ENCODE measurements at regions not wholly inside any gene's neighbourhood (a gene's known extent, or its start where the extent isn't known, plus 50 kb on each side); places are given as distances from the start of the nearest gene placed in this dataset.

GRCh38 chr22:48262596-48263430 is 1500.4 kb downstream of the TBC1D22A start:
- no peaks in the 10 kb centered on the region for H3K36me3 Mint-ChIP-seq (ENCODE audit: insufficient read depth in 2 of 2)
- H3K4me3 Mint-ChIP-seq: no peak overlapping the region
- H3K4me1 Mint-ChIP-seq (ENCODE audit: low read depth): no peaks in the 10 kb centered on the region
- no peaks in the 10 kb centered on the region for H3K27me3 Mint-ChIP-seq (ENCODE audit: low read depth)
- no peak overlapping the region for H3K27ac Mint-ChIP-seq
- DNase-seq (no peak), ATAC-seq (replicated peaks in 1 of 2) (no peak)
- H3K9me3 Mint-ChIP-seq: no peaks in the 10 kb centered on the region

- Mint-ChIP-seq H3K36me3 (ENCODE audit: insufficient read depth in 2 of 2) (no peaks in the 10 kb centered on the region), H3K9me3 (no peaks in the 10 kb centered on the region), H3K4me3 (no peak overlapping the region), H3K4me1 (ENCODE audit: low read depth) (no peaks in the 10 kb centered on the region), H3K27me3 (ENCODE audit: low read depth) (no peaks in the 10 kb centered on the region), H3K27ac (no peak overlapping the region)
- ATAC-seq (replicated peaks in 1 of 2): no peak
- DNase-seq: no peak
These were observed 1499.3 kb downstream of the TBC1D22A start for GRCh38 chr22:48261706-48262105.

- H3K4me1 Mint-ChIP-seq (ENCODE audit: low read depth): no peaks in the 10 kb centered on the region
These were observed 1498.7 kb downstream of the TBC1D22A start for GRCh38 chr22:48261048-48261621.

GRCh38 chr22:48259991-48260670 is 1497.7 kb downstream of the TBC1D22A start:
- no peak for DNase-seq
- Mint-ChIP-seq H3K4me3 (no peak overlapping the region), H3K4me1 (ENCODE audit: low read depth) (no peaks in the 10 kb centered on the region), H3K36me3 (ENCODE audit: insufficient read depth in 2 of 2) (no peaks in the 10 kb centered on the region), H3K27me3 (ENCODE audit: low read depth) (no peaks in the 10 kb centered on the region), H3K27ac (no peak overlapping the region), H3K9me3 (no peaks in the 10 kb centered on the region)
- ATAC-seq (replicated peaks in 1 of 2): no peak

More at GRCh38 chr22:48261048-48261621, 1498.7 kb downstream of the TBC1D22A start:
- no peak overlapping the region for H3K27ac Mint-ChIP-seq
- no peaks in the 10 kb centered on the region for H3K9me3 Mint-ChIP-seq
- no peak overlapping the region for H3K4me3 Mint-ChIP-seq
- H3K36me3 Mint-ChIP-seq (ENCODE audit: insufficient read depth in 2 of 2): no peaks in the 10 kb centered on the region
- no peaks in the 10 kb centered on the region for H3K27me3 Mint-ChIP-seq (ENCODE audit: low read depth)
- no peak for ATAC-seq (replicated peaks in 1 of 2)
- no peak for DNase-seq

- no peaks in the 10 kb centered on the region for H3K4me1 Mint-ChIP-seq (ENCODE audit: low read depth)
- no peaks in the 10 kb centered on the region for H3K9me3 Mint-ChIP-seq
- no peak overlapping the region for H3K27ac Mint-ChIP-seq
- peaks cover 8% of the 10 kb centered on the region for H3K27me3 Mint-ChIP-seq (ENCODE audit: low read depth)
- no peak overlapping the region for H3K4me3 Mint-ChIP-seq
- ATAC-seq (replicated peaks in 1 of 2): no peak
- DNase-seq: no peak
- no peaks in the 10 kb centered on the region for H3K36me3 Mint-ChIP-seq (ENCODE audit: insufficient read depth in 2 of 2)
These were observed 1496.4 kb downstream of the TBC1D22A start for GRCh38 chr22:48258811-48259210.

GRCh38 chr22:48258064-48258701 is 1495.7 kb downstream of the TBC1D22A start:
- ATAC-seq (replicated peaks in 1 of 2) (no peak), DNase-seq (no peak)
- no peaks in the 10 kb centered on the region for H3K9me3 Mint-ChIP-seq
- no peaks in the 10 kb centered on the region for H3K36me3 Mint-ChIP-seq (ENCODE audit: insufficient read depth in 2 of 2)
- H3K27me3 Mint-ChIP-seq (ENCODE audit: low read depth): peaks cover 11% of the 10 kb centered on the region
- no peak overlapping the region for H3K27ac Mint-ChIP-seq
- H3K4me3 Mint-ChIP-seq: no peak overlapping the region
- H3K4me1 Mint-ChIP-seq (ENCODE audit: low read depth): no peaks in the 10 kb centered on the region

GRCh38 chr22:48257685-48258055 is 1495.2 kb downstream of the TBC1D22A start:
- Mint-ChIP-seq H3K4me1 (ENCODE audit: low read depth) (no peaks in the 10 kb centered on the region), H3K36me3 (ENCODE audit: insufficient read depth in 2 of 2) (no peaks in the 10 kb centered on the region), H3K9me3 (no peaks in the 10 kb centered on the region), H3K27me3 (ENCODE audit: low read depth) (peaks cover 11% of the 10 kb centered on the region), H3K4me3 (no peak overlapping the region), H3K27ac (no peak overlapping the region)
- no peak for ATAC-seq (replicated peaks in 1 of 2)
- no peak for DNase-seq

GRCh38 chr22:48256776-48257684 is 1494.6 kb downstream of the TBC1D22A start:
- no peaks in the 10 kb centered on the region for H3K36me3 Mint-ChIP-seq (ENCODE audit: insufficient read depth in 2 of 2)
- ATAC-seq (replicated peaks in 1 of 2) (no peak), DNase-seq (no peak)
- H3K27ac Mint-ChIP-seq: no peak overlapping the region
- no peak overlapping the region for H3K4me3 Mint-ChIP-seq
- no peaks in the 10 kb centered on the region for H3K4me1 Mint-ChIP-seq (ENCODE audit: low read depth)
- H3K9me3 Mint-ChIP-seq: no peaks in the 10 kb centered on the region
- peaks cover 11% of the 10 kb centered on the region for H3K27me3 Mint-ChIP-seq (ENCODE audit: low read depth)

- H3K27ac Mint-ChIP-seq: no peak overlapping the region
- peaks cover 17% of the 10 kb centered on the region for H3K27me3 Mint-ChIP-seq (ENCODE audit: low read depth)
- DNase-seq (no peak), ATAC-seq (replicated peaks in 1 of 2) (no peak)
- H3K36me3 Mint-ChIP-seq (ENCODE audit: insufficient read depth in 2 of 2): no peaks in the 10 kb centered on the region
- H3K4me1 Mint-ChIP-seq (ENCODE audit: low read depth): no peaks in the 10 kb centered on the region
- no peaks in the 10 kb centered on the region for H3K9me3 Mint-ChIP-seq
- H3K4me3 Mint-ChIP-seq: no peak overlapping the region
These were observed 1493.7 kb downstream of the TBC1D22A start for GRCh38 chr22:48256041-48256739.

GRCh38 chr22:48254311-48254873 is 1491.9 kb downstream of the TBC1D22A start:
- ATAC-seq (replicated peaks in 1 of 2) (no peak), DNase-seq (no peak)
- Mint-ChIP-seq H3K27me3 (ENCODE audit: low read depth) (peaks cover 24% of the 10 kb centered on the region), H3K4me3 (no peak overlapping the region), H3K27ac (no peak overlapping the region), H3K36me3 (ENCODE audit: insufficient read depth in 2 of 2) (no peaks in the 10 kb centered on the region), H3K4me1 (ENCODE audit: low read depth) (no peaks in the 10 kb centered on the region), H3K9me3 (no peaks in the 10 kb centered on the region)

- Mint-ChIP-seq H3K36me3 (ENCODE audit: insufficient read depth in 2 of 2) (no peaks in the 10 kb centered on the region), H3K27me3 (ENCODE audit: low read depth) (peaks cover 24% of the 10 kb centered on the region), H3K4me1 (ENCODE audit: low read depth) (no peaks in the 10 kb centered on the region), H3K4me3 (no peak overlapping the region), H3K9me3 (no peaks in the 10 kb centered on the region), H3K27ac (no peak overlapping the region)
- ATAC-seq (replicated peaks in 1 of 2) (no peak), DNase-seq (no peak)
These were observed 1491.1 kb downstream of the TBC1D22A start for GRCh38 chr22:48253573-48253972.

GRCh38 chr22:48253136-48253535 is 1490.7 kb downstream of the TBC1D22A start:
- ATAC-seq (replicated peaks in 1 of 2): no peak
- no peaks in the 10 kb centered on the region for H3K36me3 Mint-ChIP-seq (ENCODE audit: insufficient read depth in 2 of 2)
- no peak overlapping the region for H3K4me3 Mint-ChIP-seq
- H3K4me1 Mint-ChIP-seq (ENCODE audit: low read depth): no peaks in the 10 kb centered on the region
- H3K27me3 Mint-ChIP-seq (ENCODE audit: low read depth): peaks cover 24% of the 10 kb centered on the region
- H3K9me3 Mint-ChIP-seq: no peaks in the 10 kb centered on the region
- DNase-seq: no peak
- H3K27ac Mint-ChIP-seq: no peak overlapping the region
